K562 (cell line): ENCODE measurements at regions not wholly inside any gene's neighbourhood (a gene's known extent, or its start where the extent isn't known, plus 50 kb on each side); places are given as distances from the start of the nearest gene placed in this dataset.
A peak's percentile ranks its signal among the peaks of the same experiment; 100 is the strongest.

Source experiments
- ATAC-seq: fragments of 200-7000 bp; cut with Tn5 transposase; 3 replicates; pipeline ENCODE4 v1.9.1; 2020; ENCODE audit warnings: moderate library complexity
- BruUV-seq: library from RNA; stranded (reverse); fragments of 400-500 nt; replicated peaks from 2 replicates; lab custom pipeline; 2021; lab: Mats Ljungman, UMichigan
- CTCF ChIA-PET: fragments of 300-600 bp; formaldehyde crosslinking; extraction: SDS; loops from one replicate; lab custom pipeline; 2021; ENCODE audit warnings: low intra/inter-chr PET ratio; lab: Yijun Ruan, JAX
- POLR2A ChIA-PET: fragments of 300-600, 350-650 bp; sonication (Branson Sonifier 250); formaldehyde crosslinking; extraction: SDS; loops from one replicate; lab custom pipeline; 2021; ENCODE audit warnings: antibody characterized with exemption, inconsistent platforms; lab: Yijun Ruan, JAX
- DNase-seq, 4 experiments: peaks; one replicate each; pipeline versions ENCODE4 v3.0.0 to v3.0.0-alpha.2; 2011 to 2018; ENCODE audit warnings: low spot score in 3 of 4, mixed read lengths in 3 of 4; ENCODE audit errors: extremely low read depth in 1 of 4
- FAIRE-seq: peaks from 2 replicates; lab custom pipeline; 2011; peaks lifted over from hg19 to GRCh38; lab: Jason Lieb, UNC
- H2AFZ ChIP-seq: 2 replicates; pipeline ENCODE4 v1.6.0; 2011; ENCODE audit warnings: low read depth, low read length, control low read depth, inconsistent platforms
- H3K27ac ChIP-seq: fragments of 200-600 bp; 3 replicates; pipeline ENCODE4 v1.8.0; 2011; ENCODE audit warnings: low read depth, mild to moderate bottlenecking, control low read depth, inconsistent platforms, low read length, moderate library complexity, mixed read lengths; ENCODE audit errors: extremely low read depth
- H3K27me3 ChIP-seq, 2 experiments: fragments of 300-600 bp in 1 of 2; 2 replicates in 1 of 2; 3 replicates in 1 of 2; pipeline versions ENCODE4 v1.6.0 to v1.8.0; 2011; ENCODE audit warnings: inconsistent platforms in 2 of 2, low read length in 2 of 2, mild to moderate bottlenecking in 1 of 2, mixed read lengths in 1 of 2, moderate library complexity in 1 of 2; ENCODE audit not compliant: control insufficient read depth in 2 of 2, insufficient read depth in 2 of 2
- H3K36me3 ChIP-seq: fragments of 300-600 bp; 3 replicates; pipeline ENCODE4 v1.8.0; 2011; ENCODE audit warnings: mild to moderate bottlenecking, low read length, inconsistent platforms; ENCODE audit not compliant: control insufficient read depth, insufficient read depth
- H3K4me1 ChIP-seq, 2 experiments: fragments of 200-600 bp in 1 of 2; replicated peaks in 1 of 2; 2 replicates in 1 of 2; 3 replicates in 1 of 2; pipeline versions ENCODE4 v1.5.1 to v1.8.0; 2011; ENCODE audit warnings: inconsistent platforms in 2 of 2, low read length in 2 of 2, mild to moderate bottlenecking in 1 of 2, mixed read lengths in 1 of 2, moderate library complexity in 1 of 2; ENCODE audit not compliant: control insufficient read depth in 2 of 2, insufficient read depth in 2 of 2
- H3K4me2 ChIP-seq: 2 replicates; pipeline ENCODE4 v1.6.1; 2011; ENCODE audit warnings: low read length, control low read depth, inconsistent platforms, mixed read lengths; ENCODE audit not compliant: insufficient read depth
- H3K4me3 ChIP-seq: fragments of 200-600 bp; sonication (generic), shearing (Covaris generic); 2 replicates; pipeline ENCODE4 v1.5.1; 2016; ENCODE audit warnings: control low read depth, inconsistent platforms
- H3K79me2 ChIP-seq: fragments of 200-600 bp; 3 replicates; pipeline ENCODE4 v1.8.0; 2011; ENCODE audit warnings: low read length, inconsistent platforms; ENCODE audit not compliant: control insufficient read depth, insufficient read depth
- H3K9ac ChIP-seq, 2 experiments: 2 replicates each; pipeline versions ENCODE4 v1.6.0 to v1.6.1; 2011; ENCODE audit warnings: low read depth in 2 of 2, low read length in 2 of 2, control low read depth in 1 of 2, inconsistent platforms in 1 of 2, mild to moderate bottlenecking in 1 of 2, mixed read lengths in 1 of 2; ENCODE audit not compliant: insufficient read depth in 1 of 2
- H3K9me1 ChIP-seq: one replicate; pipeline ENCODE4 v1.6.0; 2011; ENCODE audit warnings: inconsistent platforms, mild to moderate bottlenecking, low read length, moderate library complexity; ENCODE audit not compliant: control insufficient read depth, insufficient read depth
- H3K9me3 ChIP-seq: replicated peaks from 2 replicates; pipeline ENCODE4 v1.5.1; 2011; ENCODE audit warnings: low read depth, low read length, inconsistent platforms; ENCODE audit not compliant: control insufficient read depth, insufficient read depth
- H4K20me1 ChIP-seq: replicated peaks from 2 replicates; pipeline ENCODE4 v1.6.1; 2011; ENCODE audit warnings: low read length, inconsistent platforms, mixed read lengths; ENCODE audit not compliant: control insufficient read depth, insufficient read depth
- HNRNPH1 ChIP-seq: fragments of 200-400 bp; formaldehyde crosslinking; optimal IDR thresholded peaks from 2 replicates; pipeline ENCODE3; 2017; ENCODE audit warnings: low read depth, mild to moderate bottlenecking, low read length, moderate library complexity
- JUND ChIP-seq, 2 experiments: IDR thresholded peaks; 2 replicates in 1 of 2; 3 replicates in 1 of 2; pipeline ENCODE4 v1.6.1; 2011; ENCODE audit warnings: borderline replicate concordance in 2 of 2, low read depth in 2 of 2, low read length in 2 of 2, improper control_type of control experiment in 1 of 2, missing biosample characterization in 1 of 2, missing genetic modification characterization in 1 of 2, missing genetic modification reagents in 1 of 2
- POLR2H ChIP-seq: IDR thresholded peaks from 2 replicates; pipeline ENCODE4 v1.6.1; 2016; ENCODE audit warnings: missing genetic modification characterization, low read depth, mild to moderate bottlenecking, control low read depth, missing compliant biosample characterization, moderate library complexity
- RBM22 ChIP-seq: fragments of 200-400 bp; formaldehyde crosslinking; IDR thresholded peaks from 2 replicates; pipeline ENCODE4 v1.6.1; 2018; ENCODE audit warnings: low read length, low read depth; ENCODE audit not compliant: poor library complexity, severe bottlenecking
- TBP ChIP-seq: optimal IDR thresholded peaks from 2 replicates; pipeline ENCODE3; 2011; ENCODE audit warnings: low read depth, low read length, improper control_type of control experiment
- ZNF507 ChIP-seq: conservative IDR thresholded peaks from 2 replicates; pipeline ENCODE4 v1.6.1; 2017; ENCODE audit warnings: missing genetic modification characterization, missing compliant biosample characterization
- ZNF695 ChIP-seq: fragments of 450-650 bp; formaldehyde crosslinking; IDR thresholded peaks from 2 replicates; pipeline ENCODE4 v1.4.0; 2020; ENCODE audit warnings: mild to moderate bottlenecking, moderate library complexity
- WGBS: fragments of 100-300 bp; shearing (Covaris generic); methylation state at CpG from one replicate; pipeline ENCODE4 v1.1.6; 2016; ENCODE audit warnings: low coverage, mixed read lengths; ENCODE audit not compliant: insufficient coverage; ENCODE audit errors: missing lambda C conversion rate; 5-methylcytosine and 5-hydroxymethylcytosine counted together
- in situ Hi-C: fragments of 300-500 bp; cut with MboI; formaldehyde crosslinking; loops from 4 replicates; pipeline ENCODE4 v1.15.0; 2018; ENCODE audit warnings: inconsistent platforms, mixed read lengths
- intact Hi-C: fragments of 100-400 bp; cut with micrococcal nuclease; formaldehyde crosslinking; loops from 2 replicates; pipeline ENCODE4 v1.14.2; 2022
- TF ChIP-seq, protein P1 (sequence below): fragments of 450-650 bp; formaldehyde crosslinking; IDR thresholded peaks from 2 replicates; pipeline ENCODE4 v1.4.0; 2022; ENCODE audit warnings: missing genetic modification characterization
- TF ChIP-seq, protein P2 (sequence below): sonication (generic); formaldehyde crosslinking; IDR thresholded peaks from 2 replicates; pipeline ENCODE4 v1.8.0; 2022; ENCODE audit warnings: missing genetic modification reagents, mild to moderate bottlenecking, borderline replicate concordance
- TF ChIP-seq, protein P3 (sequence below): fragments of 450-650 bp; IDR thresholded peaks from 2 replicates; pipeline ENCODE4 v1.7.1; 2018; ENCODE audit warnings: mild to moderate bottlenecking, low read depth; ENCODE audit not compliant: partially characterized antibody

DNA sequence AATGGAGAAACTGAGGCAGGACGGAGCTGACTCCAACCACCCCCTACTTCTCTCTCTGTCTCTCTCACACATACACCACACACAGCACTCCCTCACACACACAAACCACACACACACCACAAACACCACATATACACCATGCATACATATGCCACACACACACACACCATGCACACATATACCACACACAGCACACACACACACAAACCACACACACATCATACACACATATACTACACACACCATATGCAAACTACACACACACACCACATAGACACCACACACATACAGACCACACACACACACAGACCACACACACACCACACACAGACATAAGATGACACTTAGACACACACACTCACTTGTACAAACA, 94.3 kb downstream of the RIPK4 start (continued):
- TF ChIP-seq, protein P1, sequence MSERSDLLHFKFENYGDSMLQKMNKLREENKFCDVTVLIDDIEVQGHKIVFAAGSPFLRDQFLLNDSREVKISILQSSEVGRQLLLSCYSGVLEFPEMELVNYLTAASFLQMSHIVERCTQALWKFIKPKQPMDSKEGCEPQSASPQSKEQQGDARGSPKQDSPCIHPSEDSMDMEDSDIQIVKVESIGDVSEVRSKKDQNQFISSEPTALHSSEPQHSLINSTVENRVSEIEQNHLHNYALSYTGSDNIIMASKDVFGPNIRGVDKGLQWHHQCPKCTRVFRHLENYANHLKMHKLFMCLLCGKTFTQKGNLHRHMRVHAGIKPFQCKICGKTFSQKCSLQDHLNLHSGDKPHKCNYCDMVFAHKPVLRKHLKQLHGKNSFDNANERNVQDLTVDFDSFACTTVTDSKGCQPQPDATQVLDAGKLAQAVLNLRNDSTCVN (CRISPR knock-in tag): peak; percentile 58; the same call in 1 of the 2 replicates
- no peak for TF ChIP-seq POLR2H (tag)
- TF ChIP-seq, protein P2, sequence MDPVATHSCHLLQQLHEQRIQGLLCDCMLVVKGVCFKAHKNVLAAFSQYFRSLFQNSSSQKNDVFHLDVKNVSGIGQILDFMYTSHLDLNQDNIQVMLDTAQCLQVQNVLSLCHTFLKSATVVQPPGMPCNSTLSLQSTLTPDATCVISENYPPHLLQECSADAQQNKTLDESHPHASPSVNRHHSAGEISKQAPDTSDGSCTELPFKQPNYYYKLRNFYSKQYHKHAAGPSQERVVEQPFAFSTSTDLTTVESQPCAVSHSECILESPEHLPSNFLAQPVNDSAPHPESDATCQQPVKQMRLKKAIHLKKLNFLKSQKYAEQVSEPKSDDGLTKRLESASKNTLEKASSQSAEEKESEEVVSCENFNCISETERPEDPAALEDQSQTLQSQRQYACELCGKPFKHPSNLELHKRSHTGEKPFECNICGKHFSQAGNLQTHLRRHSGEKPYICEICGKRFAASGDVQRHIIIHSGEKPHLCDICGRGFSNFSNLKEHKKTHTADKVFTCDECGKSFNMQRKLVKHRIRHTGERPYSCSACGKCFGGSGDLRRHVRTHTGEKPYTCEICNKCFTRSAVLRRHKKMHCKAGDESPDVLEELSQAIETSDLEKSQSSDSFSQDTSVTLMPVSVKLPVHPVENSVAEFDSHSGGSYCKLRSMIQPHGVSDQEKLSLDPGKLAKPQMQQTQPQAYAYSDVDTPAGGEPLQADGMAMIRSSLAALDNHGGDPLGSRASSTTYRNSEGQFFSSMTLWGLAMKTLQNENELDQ: no peak
- no peak for TF ChIP-seq RBM22

DNA sequence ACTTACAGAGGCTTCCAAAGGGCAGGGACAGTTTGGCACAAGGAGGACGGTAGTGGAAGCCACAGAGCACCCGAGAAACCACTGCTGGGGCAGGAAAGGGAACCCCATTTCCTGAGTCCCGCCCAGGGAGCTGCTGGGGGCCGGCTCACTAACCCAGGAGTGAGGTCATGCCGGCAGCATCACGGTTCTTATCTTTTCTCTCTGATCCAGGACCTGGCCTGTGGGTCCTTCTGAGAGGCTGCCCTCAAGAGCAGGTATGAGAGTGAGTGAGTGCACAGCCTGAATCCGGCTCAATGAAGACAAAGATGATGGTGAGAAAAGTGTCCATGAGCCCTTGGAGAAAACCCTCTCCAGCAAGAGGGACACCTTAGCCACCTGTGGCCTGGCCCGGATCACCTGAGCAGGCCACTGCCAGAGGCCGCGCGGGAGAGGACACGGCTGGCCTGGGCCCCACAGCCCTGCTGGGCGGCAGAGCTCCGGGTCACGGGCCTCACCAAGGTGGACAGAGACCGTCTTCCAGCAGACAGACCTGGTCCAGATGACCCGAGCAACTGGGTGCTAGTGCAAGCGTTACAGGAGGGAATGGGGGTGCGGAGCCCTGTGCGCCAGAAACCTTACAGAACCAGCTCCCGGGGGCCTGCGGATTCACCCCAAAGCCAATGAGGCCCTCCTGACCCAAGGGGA, 94.9 kb downstream of the RIPK4 start:
- Histone ChIP-seq H3K4me3 (no peak overlapping the region), H3K27me3 (peaks cover 8 to 38% of the 10 kb centered on the region in 2 experiments), H3K36me3 (no peaks in the 10 kb centered on the region), H3K4me2 (no peak overlapping the region), H3K9me3 (no peaks in the 10 kb centered on the region), H3K27ac (no peak overlapping the region), H2AFZ (no peak overlapping the region), H3K4me1 (peaks cover 0 to 11% of the 10 kb centered on the region in 2 experiments; a peak in 1 of 5 replicates), H4K20me1 (no peaks in the 10 kb centered on the region), H3K9ac (no peak overlapping the region), H3K9me1 (no peaks in the 10 kb centered on the region), H3K79me2 (no peaks in the 10 kb centered on the region)
- ChIA-PET POLR2A (no interaction called here), CTCF (no interaction called here)
- in situ Hi-C loops: no loop called here
- DNase-seq: no peak
- 10% methylated on average over 22 of the region's 22 CpGs for WGBS
- intact Hi-C loops: no loop called here
- no TSS peak for BruUV-seq
- peak; percentile 52 for ATAC-seq
- FAIRE-seq: no peak
- TF ChIP-seq ZNF507: no peak
- TF ChIP-seq ZNF695 (CRISPR knock-in tag): no peak
- TF ChIP-seq, protein P3, sequence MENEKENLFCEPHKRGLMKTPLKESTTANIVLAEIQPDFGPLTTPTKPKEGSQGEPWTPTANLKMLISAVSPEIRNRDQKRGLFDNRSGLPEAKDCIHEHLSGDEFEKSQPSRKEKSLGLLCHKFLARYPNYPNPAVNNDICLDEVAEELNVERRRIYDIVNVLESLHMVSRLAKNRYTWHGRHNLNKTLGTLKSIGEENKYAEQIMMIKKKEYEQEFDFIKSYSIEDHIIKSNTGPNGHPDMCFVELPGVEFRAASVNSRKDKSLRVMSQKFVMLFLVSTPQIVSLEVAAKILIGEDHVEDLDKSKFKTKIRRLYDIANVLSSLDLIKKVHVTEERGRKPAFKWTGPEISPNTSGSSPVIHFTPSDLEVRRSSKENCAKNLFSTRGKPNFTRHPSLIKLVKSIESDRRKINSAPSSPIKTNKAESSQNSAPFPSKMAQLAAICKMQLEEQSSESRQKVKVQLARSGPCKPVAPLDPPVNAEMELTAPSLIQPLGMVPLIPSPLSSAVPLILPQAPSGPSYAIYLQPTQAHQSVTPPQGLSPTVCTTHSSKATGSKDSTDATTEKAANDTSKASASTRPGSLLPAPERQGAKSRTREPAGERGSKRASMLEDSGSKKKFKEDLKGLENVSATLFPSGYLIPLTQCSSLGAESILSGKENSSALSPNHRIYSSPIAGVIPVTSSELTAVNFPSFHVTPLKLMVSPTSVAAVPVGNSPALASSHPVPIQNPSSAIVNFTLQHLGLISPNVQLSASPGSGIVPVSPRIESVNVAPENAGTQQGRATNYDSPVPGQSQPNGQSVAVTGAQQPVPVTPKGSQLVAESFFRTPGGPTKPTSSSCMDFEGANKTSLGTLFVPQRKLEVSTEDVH: no peak
- no peak for TF ChIP-seq JUND (IDR thresholded peaks at IDR 0.05; ENCODE audit: borderline replicate concordance, low read depth, low read length)
- TF ChIP-seq JUND (tag; IDR thresholded peaks at IDR 0.05; ENCODE audit: borderline replicate concordance, low read depth, low read length): no peak
- no peak for TF ChIP-seq TBP
- TF ChIP-seq HNRNPH1: no peak
